NCI-H2081 (cell line): ENCODE measurements at regions not wholly inside any gene's neighbourhood (a gene's known extent, or its start where the extent isn't known, plus 50 kb on each side); places are given as distances from the start of the nearest gene placed in this dataset.
"Not testable (repeated sequence)": the region's sequence is repeated elsewhere in the genome, so short reads cannot be mapped to it uniquely, and the experiment has no call there.

Experiments
- DNase-seq, 2 experiments: peaks; one replicate each; lab custom pipeline; 2025; lab: John Stamatoyannopoulos, UW

- DNase-seq: no peak
Observed at GRCh38 chr14:88983755-88984154, 159.3 kb downstream of the TTC8 start.

DNA sequence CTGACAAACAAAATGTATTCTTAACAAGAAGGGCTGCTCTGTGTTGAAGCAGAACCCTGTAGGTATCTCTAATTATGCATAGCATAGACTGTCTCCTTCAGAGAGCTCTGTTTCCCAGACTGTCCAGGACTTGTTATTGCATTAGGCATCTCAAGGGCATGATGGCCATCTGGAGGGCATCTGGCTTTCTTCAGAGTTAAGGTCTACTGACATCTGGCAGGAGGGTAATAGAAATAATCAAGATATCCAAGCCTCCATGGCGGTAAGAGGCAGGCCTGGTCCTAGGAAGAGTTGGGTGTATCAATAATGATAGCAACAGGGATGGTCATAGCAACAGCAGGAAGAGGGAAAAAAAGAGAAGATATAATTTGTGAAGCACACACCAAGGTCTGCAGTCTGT lies 161.2 kb downstream of the TTC8 start:
- no peak for DNase-seq

- no peak for DNase-seq
Observed at GRCh38 chr14:88986146-88986841, 161.8 kb downstream of the TTC8 start.

DNA sequence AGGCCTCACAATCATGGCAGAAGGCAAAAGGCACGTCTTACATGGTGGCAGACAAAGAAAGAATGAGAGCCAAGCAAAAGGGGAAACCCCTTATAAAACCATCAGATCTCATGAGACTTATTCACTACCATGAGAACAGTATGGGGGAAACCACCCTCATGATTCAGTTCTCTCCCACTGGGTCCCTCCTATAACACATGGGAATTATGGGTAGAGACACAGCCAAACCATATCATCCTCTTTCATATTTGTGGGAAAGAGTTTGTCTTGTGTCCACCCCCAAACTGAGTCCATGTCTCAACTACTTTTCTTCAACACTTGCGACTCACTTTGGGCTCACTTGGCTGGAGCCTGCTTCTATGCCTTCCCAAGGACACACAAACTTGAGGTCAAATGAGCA lies 162.5 kb downstream of the TTC8 start:
- not testable (repeated sequence) for DNase-seq

GRCh38 chr14:88987516-88987915 lies 163.1 kb downstream of the TTC8 start:
- no peak for DNase-seq

DNA sequence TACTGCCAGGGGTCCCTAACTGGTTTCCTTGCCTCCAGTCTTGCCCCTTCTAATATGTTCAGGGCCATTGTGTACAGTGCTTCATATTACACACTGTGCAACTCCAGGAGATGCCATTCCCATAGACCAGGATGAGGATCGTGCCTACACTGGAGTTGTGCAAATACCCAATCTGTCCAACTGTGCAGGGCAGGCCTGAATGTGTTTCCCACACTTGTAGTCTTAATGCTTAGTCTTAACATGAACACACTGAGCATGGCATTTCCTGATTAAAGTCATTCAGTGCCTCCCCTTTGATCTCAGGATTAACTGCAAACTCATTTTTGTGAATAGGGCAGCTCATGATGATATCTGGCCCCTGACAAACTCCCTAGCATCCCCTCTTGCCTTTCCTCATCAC lies 165.5 kb downstream of the TTC8 start:
- no peak for DNase-seq

DNA sequence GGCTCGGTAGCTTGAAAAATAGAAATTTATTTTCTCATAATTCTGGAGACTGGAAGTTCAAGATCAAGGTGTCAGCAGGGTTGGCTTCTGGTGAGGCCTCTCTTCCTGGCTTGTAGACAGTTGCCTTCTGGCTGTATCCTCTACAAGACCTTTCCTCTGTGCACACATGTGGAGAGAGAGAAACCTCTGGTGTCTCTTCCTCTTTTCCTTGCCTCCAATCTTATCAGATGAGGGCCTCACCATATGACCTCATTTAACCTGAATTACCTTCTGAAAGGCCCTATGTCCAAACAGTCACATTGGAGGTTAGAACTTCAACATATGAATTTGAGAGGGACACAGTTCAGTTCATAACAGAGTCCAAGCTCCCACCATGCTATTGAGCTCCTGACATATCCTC lies 166.4 kb downstream of the TTC8 start:
- no peak for DNase-seq

- DNase-seq: no peak
Observed at GRCh38 chr14:88992011-88992410, 167.6 kb downstream of the TTC8 start.

DNA sequence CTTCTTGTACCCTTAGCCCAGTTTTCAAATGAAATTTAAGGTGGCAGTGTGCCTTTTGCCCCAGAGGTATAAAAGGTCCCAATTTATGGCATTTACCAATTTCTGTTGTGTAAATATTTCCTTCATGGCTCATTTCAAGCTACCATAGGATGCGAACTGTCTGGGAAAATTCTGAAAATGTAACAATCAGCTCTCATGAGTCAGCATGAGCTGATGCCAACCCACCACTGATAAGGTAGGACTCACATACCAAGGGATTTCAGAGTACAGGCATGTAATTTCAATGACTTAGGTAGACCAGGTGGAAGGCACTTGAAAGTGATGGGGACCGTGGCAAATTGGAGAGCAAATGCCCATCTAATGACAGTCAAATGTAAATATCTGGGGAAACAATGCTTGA lies 169.5 kb downstream of the TTC8 start:
- no peak for DNase-seq

DNA sequence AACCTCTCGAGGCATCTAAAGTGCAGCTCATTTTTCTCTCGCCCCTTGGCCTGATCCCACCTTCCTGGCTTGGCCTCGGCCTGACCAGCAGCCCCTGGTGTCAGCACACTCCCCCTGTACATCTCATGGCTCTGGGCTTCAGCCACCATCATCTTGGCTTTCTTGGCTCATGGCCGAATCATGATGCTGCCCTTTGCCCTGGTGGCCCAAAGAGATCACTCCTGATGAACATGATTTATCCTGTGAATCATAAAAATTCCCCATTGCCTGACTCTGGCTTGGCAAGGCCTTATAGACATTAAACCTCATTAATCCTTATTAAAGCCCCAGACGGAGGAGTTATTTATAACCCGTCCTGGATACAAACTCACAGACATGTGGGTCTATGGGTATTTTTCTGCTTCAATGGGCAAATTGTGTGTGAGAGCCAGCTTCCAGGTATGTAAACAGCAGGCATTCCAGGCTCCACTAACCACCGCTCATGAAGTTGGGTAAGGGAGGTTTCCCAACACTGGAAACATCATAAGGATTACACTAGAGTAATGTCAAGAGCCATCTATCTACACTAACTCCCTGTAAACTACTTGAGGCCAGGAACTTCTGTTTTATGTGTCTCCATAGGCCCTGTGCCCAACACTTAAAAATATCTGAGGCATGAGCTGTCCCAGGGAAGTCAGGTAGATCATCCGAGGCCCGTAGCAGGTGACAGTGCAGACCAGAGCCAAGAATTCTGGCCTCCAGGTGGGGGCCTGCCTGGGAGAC lies 171.2 kb downstream of the TTC8 start:
- DNase-seq: no peak

DNA sequence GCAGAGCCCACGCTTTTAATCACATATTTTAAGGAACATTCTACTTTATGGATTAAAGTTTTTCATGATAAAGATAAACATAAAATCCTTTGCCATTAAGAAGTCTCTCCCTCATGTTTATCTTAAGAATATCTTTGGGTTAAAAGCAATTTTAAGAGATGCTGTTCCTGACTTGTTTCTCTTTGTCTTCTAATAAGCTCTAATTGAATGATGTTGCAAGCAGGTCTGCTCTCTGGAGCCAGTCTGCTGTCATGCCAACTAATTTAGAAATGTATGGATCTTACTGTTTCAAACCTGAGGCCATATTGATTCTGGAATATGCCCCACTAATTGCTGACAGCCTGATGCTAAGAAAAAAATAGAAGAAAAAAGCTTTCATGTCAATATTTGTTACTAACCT lies 173.6 kb downstream of the TTC8 start:
- peak in 1 of 2 experiments; percentile 39 for DNase-seq

- no peak for DNase-seq
Observed at GRCh38 chr14:88999137-88999536, 174.7 kb downstream of the TTC8 start.

GRCh38 chr14:89000007-89000942 lies 175.8 kb downstream of the TTC8 start:
- DNase-seq: no peak

DNA sequence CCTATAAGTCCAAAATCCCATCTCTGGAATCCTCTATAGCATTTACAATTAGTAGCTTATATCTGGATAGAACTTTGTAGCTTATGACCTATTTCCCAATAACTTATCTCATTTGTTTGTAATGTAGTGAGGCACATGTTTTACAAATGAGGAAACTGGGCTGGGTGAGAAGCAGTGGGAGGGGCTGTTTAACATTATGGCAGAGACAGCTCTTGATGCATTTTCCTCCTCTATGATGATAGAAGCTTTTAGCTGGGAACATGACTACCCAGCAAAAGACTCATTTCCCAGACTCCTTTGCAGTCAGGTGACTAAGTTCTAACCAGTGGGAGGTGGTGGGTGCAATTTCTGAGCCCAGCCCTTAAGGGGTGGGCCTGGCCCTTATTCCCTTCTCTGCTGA lies 179.7 kb downstream of the TTC8 start:
- DNase-seq: no peak

DNA sequence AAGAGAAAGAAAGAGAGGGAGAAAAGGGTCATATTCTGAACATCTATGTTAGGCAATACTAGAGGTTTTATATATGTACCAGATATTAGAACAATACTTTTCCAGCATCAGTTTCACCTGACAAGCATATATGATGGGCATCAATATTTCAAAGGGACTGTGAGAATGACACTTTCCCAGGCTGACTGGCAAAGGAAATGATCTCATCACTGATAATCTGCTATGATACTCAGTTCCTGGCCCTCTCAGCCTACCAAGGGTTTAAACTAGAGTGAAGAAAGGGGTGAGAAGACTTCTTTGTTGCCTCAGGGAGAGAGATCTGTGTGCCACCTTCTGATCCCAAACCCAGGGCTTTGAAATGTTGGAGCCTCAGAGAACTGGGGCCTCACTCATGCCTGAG lies 183.5 kb downstream of the TTC8 start:
- DNase-seq: no peak

GRCh38 chr14:89011355-89012281 lies 187.2 kb downstream of the TTC8 start:
- no peak for DNase-seq

DNA sequence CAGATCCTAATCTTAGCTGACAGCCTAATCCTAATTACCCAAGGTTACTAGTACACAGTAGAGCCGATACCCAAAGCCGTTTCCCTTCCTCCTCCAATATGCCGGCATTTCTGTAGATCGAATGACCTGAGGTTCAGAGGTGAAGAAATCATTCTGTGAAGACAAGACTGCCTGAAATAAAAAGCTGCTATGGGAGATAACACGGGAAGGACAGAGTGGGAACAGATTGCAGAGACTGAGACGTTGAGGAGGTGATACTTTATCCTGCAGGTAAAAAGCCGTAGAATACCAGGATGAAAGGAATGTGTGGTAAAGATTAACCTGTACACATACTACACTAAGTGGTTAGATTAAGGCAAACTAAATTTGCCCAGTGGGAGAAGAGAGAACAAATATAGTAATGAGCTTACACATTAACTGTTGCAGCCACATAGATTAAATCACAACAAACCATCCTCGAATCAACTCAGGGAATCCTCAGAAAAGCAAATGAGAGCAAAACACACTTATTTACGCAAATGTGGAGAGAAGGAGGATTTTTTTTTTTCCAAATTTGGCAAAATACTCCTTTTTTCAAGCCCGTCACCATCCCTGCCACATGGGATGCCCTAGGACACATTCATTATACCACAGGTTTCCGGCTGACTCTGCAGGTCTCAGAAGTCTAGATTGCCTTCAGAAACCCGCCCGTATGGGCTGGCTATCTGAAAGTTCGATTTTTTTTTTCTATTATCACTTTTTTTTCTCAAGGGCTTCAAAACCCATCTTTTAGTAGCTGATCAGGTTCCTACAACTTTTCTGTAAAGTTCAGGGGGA lies 188.0 kb downstream of the TTC8 start:
- no peak for DNase-seq

DNA sequence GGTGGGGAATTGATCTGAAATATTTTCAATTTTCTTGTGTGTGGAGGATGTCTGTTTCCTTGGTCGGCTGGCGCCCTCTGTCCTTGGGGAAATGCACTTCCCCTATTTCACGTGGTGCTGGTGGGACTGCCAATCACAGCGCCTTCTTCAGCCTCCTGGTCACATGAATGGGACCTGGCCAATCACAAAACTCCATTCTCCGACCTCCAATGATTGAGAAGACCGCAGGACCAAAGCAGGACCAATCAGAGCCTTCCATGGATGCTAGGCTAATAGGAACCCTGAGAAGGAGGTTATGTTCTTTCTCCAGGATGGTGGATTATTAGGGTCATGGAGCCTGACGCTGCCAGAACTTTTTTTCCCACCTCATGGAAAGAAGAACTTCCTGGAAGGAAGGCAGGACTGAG lies 188.7 kb downstream of the TTC8 start:
- peak in 1 of 2 experiments; percentile 19 for DNase-seq

DNA sequence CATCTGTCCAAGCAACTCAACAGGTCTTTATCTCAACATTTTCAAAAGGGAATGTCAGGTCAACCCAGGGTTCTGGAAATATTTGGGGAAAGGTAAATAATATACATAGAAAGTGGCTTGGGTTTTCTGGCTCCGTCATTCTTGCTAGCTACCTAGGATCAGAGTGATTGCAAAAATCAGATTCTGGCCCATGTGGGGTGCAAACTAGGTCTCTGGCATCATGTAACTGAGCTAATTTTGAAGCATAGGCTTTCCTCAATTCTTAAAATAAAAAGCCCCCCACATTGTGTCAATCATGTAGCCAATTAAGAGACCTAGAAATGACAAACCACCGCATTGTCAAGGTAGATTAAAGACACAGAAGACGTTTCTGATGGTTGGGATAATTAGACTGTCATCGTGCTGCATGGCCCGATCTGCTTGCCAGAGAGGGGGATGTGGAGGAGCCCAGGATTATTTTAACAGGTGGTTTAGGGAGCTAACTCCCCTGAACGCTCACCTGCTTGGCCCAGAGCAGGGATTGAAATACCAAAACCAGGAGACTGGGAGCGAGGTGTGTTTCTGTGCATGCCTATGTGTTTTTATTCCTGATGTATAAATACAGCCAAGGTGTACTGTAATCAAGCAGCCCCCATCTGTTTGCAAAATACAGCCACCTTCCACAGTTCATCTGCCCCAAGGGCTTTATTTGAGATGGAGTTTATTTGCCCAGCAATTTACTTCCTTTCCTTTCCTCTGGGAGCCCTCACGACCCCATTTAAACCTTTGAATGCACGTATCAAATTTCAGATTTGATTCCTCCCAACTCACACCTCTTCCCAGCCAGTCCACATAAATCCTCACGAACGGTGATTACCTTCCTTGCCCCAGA lies 189.5 kb downstream of the TTC8 start:
- peak; percentile 80 to 86 for DNase-seq

DNA sequence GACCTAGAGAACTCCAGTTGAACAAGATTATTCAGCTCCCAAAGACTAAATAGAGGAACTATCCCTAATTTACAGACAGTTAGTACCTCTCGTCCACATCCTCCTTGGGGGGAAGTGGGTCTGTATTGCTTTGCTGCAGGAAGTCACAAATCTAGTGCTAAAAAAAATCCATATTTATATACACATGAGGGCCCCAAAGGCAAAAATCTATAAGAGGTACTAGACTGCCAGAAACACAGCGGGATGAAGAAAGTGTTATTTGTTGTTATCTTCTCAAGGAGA lies 190.1 kb downstream of the TTC8 start:
- no peak for DNase-seq
